ENCODE measurements at regions not wholly inside any gene's neighbourhood (a gene's known extent, or its start where the extent isn't known, plus 50 kb on each side); places are given as distances from the start of the nearest gene placed in this dataset.

DNA sequence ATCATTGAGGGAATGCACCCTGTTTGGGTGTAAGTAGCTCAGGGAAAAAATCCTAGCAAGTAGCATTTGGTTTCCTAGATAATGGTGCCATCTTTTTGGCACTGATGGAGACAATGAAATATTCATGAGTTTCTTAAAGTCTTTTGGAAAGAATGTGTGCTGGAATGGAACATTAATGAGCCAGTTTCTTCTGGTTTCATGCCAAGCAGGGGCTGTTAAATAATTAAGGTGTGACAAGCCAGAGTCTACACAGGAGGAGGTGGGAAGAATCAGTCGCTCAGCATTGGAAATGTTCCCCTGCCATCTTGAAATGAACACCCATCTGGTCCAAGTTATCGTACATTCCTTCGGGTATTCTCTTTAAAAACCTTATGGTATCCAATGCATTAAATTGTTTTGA, 457.3 kb downstream of the RIT2 start:
- H3K27ac ChIP-seq (ENCODE audit: insufficient read depth, low read depth, low read length) = no peak overlapping the region
- H3K9me1 ChIP-seq (replicated peaks; ENCODE audit: control insufficient read depth, extremely low read depth, insufficient read depth, low read length) = no peaks in the 10 kb centered on the region
- TF ChIP-seq FOS (IDR thresholded peaks at IDR 0.05; ENCODE audit: borderline replicate concordance, insufficient read depth, low read length) (no peak), GATA2 (IDR thresholded peaks at IDR 0.05; ENCODE audit: insufficient read depth, insufficient read length, low read depth, low read length) (no peak), MYC (IDR thresholded peaks at IDR 0.05; ENCODE audit: low read depth, low read length) (no peak), EZH2 (IDR thresholded peaks at IDR 0.05; ENCODE audit: borderline replicate concordance, low read depth, low read length, severe bottlenecking) (no peak), POLR2A (IDR thresholded peaks at IDR 0.05; ENCODE audit: low read depth, low read length) (no peak), JUN (IDR thresholded peaks at IDR 0.05; ENCODE audit: borderline replicate concordance, insufficient read depth, insufficient read length, low read depth) (no peak), POLR2AphosphoS5 (IDR thresholded peaks at IDR 0.05; ENCODE audit: insufficient read depth, low read depth, low read length) (no peak)
- TF ChIP-seq, protein P1, sequence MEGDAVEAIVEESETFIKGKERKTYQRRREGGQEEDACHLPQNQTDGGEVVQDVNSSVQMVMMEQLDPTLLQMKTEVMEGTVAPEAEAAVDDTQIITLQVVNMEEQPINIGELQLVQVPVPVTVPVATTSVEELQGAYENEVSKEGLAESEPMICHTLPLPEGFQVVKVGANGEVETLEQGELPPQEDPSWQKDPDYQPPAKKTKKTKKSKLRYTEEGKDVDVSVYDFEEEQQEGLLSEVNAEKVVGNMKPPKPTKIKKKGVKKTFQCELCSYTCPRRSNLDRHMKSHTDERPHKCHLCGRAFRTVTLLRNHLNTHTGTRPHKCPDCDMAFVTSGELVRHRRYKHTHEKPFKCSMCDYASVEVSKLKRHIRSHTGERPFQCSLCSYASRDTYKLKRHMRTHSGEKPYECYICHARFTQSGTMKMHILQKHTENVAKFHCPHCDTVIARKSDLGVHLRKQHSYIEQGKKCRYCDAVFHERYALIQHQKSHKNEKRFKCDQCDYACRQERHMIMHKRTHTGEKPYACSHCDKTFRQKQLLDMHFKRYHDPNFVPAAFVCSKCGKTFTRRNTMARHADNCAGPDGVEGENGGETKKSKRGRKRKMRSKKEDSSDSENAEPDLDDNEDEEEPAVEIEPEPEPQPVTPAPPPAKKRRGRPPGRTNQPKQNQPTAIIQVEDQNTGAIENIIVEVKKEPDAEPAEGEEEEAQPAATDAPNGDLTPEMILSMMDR (IDR thresholded peaks at IDR 0.05; ENCODE audit: extremely low read depth in 1 of 2, insufficient read depth in 1 of 2, low read depth in 1 of 2, low read length in 2 of 2) = no peak
- TF ChIP-seq, protein P2, sequence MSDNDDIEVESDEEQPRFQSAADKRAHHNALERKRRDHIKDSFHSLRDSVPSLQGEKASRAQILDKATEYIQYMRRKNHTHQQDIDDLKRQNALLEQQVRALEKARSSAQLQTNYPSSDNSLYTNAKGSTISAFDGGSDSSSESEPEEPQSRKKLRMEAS (IDR thresholded peaks at IDR 0.05; ENCODE audit: insufficient read depth, insufficient read length) = no peak
- CTCF ChIA-PET = no interaction called here
- H3K4me3 ChIP-seq (replicated peaks in 1 of 3; ENCODE audit: insufficient read depth in 1 of 3, low read depth in 1 of 3, low read length in 3 of 3) = no peak overlapping the region
- no peaks in the 10 kb centered on the region for H4K20me1 ChIP-seq (replicated peaks; ENCODE audit: control insufficient read depth, extremely low read depth, insufficient read depth, low read length)
- POLR2A ChIA-PET = no interaction called here
- no peak overlapping the region for H2AFZ ChIP-seq (ENCODE audit: low read depth, low read length)
- H3K9ac ChIP-seq (replicated peaks; ENCODE audit: extremely low read depth, insufficient read depth, low read length) = no peak overlapping the region
- no peak overlapping the region for H3K4me2 ChIP-seq (ENCODE audit: insufficient read depth, low read length)
- intact Hi-C loops (cut with micrococcal nuclease) (no loop called here), dilution Hi-C loops (cut with MboI; ENCODE audit: extremely low pct_ligation_motif_present, low sequenced_read_pairs) (no loop called here)
- DNase-seq (ENCODE audit: low read depth, low spot score) (no peak), FAIRE-seq (no peak)
- no TSS peak for BruUV-seq (replicated peaks)
- H3K36me3 ChIP-seq (ENCODE audit: control insufficient read depth in 2 of 2, extremely low read depth in 1 of 2, insufficient read depth in 2 of 2, low read length in 2 of 2) = no peaks in the 10 kb centered on the region
- H3K79me2 ChIP-seq (ENCODE audit: control insufficient read depth, insufficient read depth, low read length) = no peaks in the 10 kb centered on the region
- H3K9me3 ChIP-seq (replicated peaks; ENCODE audit: control insufficient read depth, insufficient read depth, low read length) = no peaks in the 10 kb centered on the region
- H3K4me1 ChIP-seq (ENCODE audit: control insufficient read depth, extremely low read depth, insufficient read depth, low read length) = no peaks in the 10 kb centered on the region
- no peaks in the 10 kb centered on the region for H3K27me3 ChIP-seq (ENCODE audit: control insufficient read depth in 2 of 2, insufficient read depth in 2 of 2, low read length in 2 of 2)

Measured in endothelial cell of umbilical vein (primary cell).